Parathyroid adenoma (tissue), 2 donors: ENCODE measurements at regions not wholly inside any gene's neighbourhood (a gene's known extent, or its start where the extent isn't known, plus 50 kb on each side); places are given as distances from the start of the nearest gene placed in this dataset.

Experiments used
- H2AFZ ChIP-seq: fragments of 300-600 bp; sonication (generic); one replicate; pipeline ENCODE4 v1.7.0; 2017; ENCODE audit warnings: antibody characterized with exemption, mild to moderate bottlenecking
- H3K27ac ChIP-seq: fragments of 300-600 bp; sonication (generic); one replicate; pipeline ENCODE4 v1.7.0; 2017
- H3K27me3 ChIP-seq: fragments of 300-600 bp; sonication (generic); one replicate; pipeline ENCODE4 v1.7.0; 2017; ENCODE audit warnings: low read length; ENCODE audit not compliant: control insufficient read depth, insufficient read depth
- H3K36me3 ChIP-seq: fragments of 300-600 bp; sonication (generic); one replicate; pipeline ENCODE4 v1.7.0; 2017; ENCODE audit warnings: low read length; ENCODE audit not compliant: control insufficient read depth, insufficient read depth
- H3K4me1 ChIP-seq: fragments of 300-600 bp; sonication (generic); one replicate; pipeline ENCODE4 v1.7.0; 2017; ENCODE audit warnings: control low read depth
- H3K4me2 ChIP-seq: fragments of 300-600 bp; sonication (generic); one replicate; pipeline ENCODE4 v1.7.0; 2017; ENCODE audit warnings: low read length
- H3K4me3 ChIP-seq: fragments of 300-600 bp; sonication (generic); one replicate; pipeline ENCODE4 v1.7.0; 2017; ENCODE audit warnings: low read depth, low read length
- H3K79me2 ChIP-seq: fragments of 300-600 bp; sonication (generic); one replicate; pipeline ENCODE4 v1.7.0; 2017; ENCODE audit warnings: control low read depth
- H3K9ac ChIP-seq: fragments of 300-600 bp; sonication (generic); one replicate; pipeline ENCODE4 v1.7.0; 2017; ENCODE audit warnings: mild to moderate bottlenecking
- H3K9me3 ChIP-seq: fragments of 300-600 bp; sonication (generic); one replicate; pipeline ENCODE4 v1.7.0; 2017; ENCODE audit warnings: low read length; ENCODE audit not compliant: control insufficient read depth
- CTCF ChIP-seq: fragments of 300-600 bp; sonication (generic); IDR thresholded peaks from one replicate; pipeline ENCODE4 v1.7.0; 2017; ENCODE audit warnings: antibody characterized with exemption, mild to moderate bottlenecking
- donor health status: primary hyperparathyroidism.

GRCh38 chr9:17863924-17864323 lies 285.1 kb downstream of the SH3GL2 start:
- no peaks in the 10 kb centered on the region for H3K27me3 ChIP-seq
- no peak overlapping the region for H3K4me2 ChIP-seq
- H3K36me3 ChIP-seq: no peaks in the 10 kb centered on the region
- H2AFZ ChIP-seq: no peak overlapping the region
- no peak overlapping the region for H3K4me3 ChIP-seq
- TF ChIP-seq CTCF: no peak
- H3K79me2 ChIP-seq: no peaks in the 10 kb centered on the region
- H3K9me3 ChIP-seq: no peaks in the 10 kb centered on the region
- no peak overlapping the region for H3K9ac ChIP-seq
- H3K27ac ChIP-seq: no peak overlapping the region
- H3K4me1 ChIP-seq: no peaks in the 10 kb centered on the region

DNA sequence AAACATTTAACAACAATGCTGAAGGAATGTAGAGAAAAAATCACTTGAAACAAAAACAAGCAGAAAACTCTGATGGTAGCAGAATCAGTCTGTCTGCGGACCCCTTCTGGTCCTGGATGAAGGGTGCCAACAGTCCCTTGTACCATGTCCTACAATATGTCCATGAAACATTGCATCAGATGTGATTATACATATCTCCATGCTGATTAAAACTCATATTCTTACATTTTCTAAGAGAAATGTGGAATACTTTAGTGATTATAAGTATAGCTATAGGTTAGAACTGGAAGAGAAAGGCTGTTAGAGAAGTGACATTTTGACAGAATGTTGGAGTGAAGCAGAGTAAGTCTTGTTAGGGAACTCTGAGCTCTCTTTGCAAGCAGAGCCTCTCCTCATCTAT lies 286.1 kb downstream of the SH3GL2 start:
- Histone ChIP-seq H3K27ac (no peak overlapping the region), H3K4me1 (no peaks in the 10 kb centered on the region), H3K4me3 (no peak overlapping the region), H3K9ac (no peak overlapping the region), H3K9me3 (no peaks in the 10 kb centered on the region), H3K36me3 (no peaks in the 10 kb centered on the region), H3K4me2 (no peak overlapping the region), H3K27me3 (no peaks in the 10 kb centered on the region), H3K79me2 (no peaks in the 10 kb centered on the region), H2AFZ (no peak overlapping the region)
- TF ChIP-seq CTCF: no peak

- Histone ChIP-seq H3K27ac (no peak overlapping the region), H3K9ac (no peak overlapping the region), H3K9me3 (no peaks in the 10 kb centered on the region), H3K36me3 (no peaks in the 10 kb centered on the region), H3K27me3 (no peaks in the 10 kb centered on the region), H3K4me3 (no peak overlapping the region), H3K4me2 (no peak overlapping the region), H2AFZ (no peak overlapping the region), H3K4me1 (no peaks in the 10 kb centered on the region), H3K79me2 (no peaks in the 10 kb centered on the region)
- no peak for TF ChIP-seq CTCF
These were observed 287.0 kb downstream of the SH3GL2 start for GRCh38 chr9:17865881-17866280.

GRCh38 chr9:17870722-17871121 lies 291.9 kb downstream of the SH3GL2 start:
- no peaks in the 10 kb centered on the region for H3K4me1 ChIP-seq
- no peak overlapping the region for H3K4me2 ChIP-seq
- H3K27me3 ChIP-seq: no peaks in the 10 kb centered on the region
- no peaks in the 10 kb centered on the region for H3K9me3 ChIP-seq
- H3K36me3 ChIP-seq: no peaks in the 10 kb centered on the region
- no peak overlapping the region for H3K27ac ChIP-seq
- no peaks in the 10 kb centered on the region for H3K79me2 ChIP-seq
- TF ChIP-seq CTCF: no peak
- no peak overlapping the region for H3K9ac ChIP-seq
- H2AFZ ChIP-seq: no peak overlapping the region
- no peak overlapping the region for H3K4me3 ChIP-seq

- Histone ChIP-seq H3K79me2 (no peaks in the 10 kb centered on the region), H3K36me3 (no peaks in the 10 kb centered on the region), H2AFZ (no peak overlapping the region), H3K9ac (no peak overlapping the region), H3K27ac (no peak overlapping the region), H3K4me1 (no peaks in the 10 kb centered on the region), H3K9me3 (no peaks in the 10 kb centered on the region), H3K27me3 (no peaks in the 10 kb centered on the region), H3K4me3 (no peak overlapping the region), H3K4me2 (no peak overlapping the region)
- TF ChIP-seq CTCF: no peak
These were observed 292.5 kb downstream of the SH3GL2 start for GRCh38 chr9:17871213-17871890.
